Inflammatory macrophage (primary cell): ENCODE measurements at regions not wholly inside any gene's neighbourhood (a gene's known extent, or its start where the extent isn't known, plus 50 kb on each side); places are given as distances from the start of the nearest gene placed in this dataset.
A peak's percentile ranks its signal among the peaks of the same experiment; 100 is the strongest.
"Not testable (repeated sequence)": the region's sequence is repeated elsewhere in the genome, so short reads cannot be mapped to it uniquely, and the experiment has no call there.

Experiments
- DNase-seq, 2 donors: peaks; one replicate each; pipeline ENCODE4 v3.0.0-alpha.2; 2020 to 2022

GRCh38 chr5:44943647-44944046 is 134.9 kb downstream of the MRPS30 start:
- no peak for DNase-seq

DNA sequence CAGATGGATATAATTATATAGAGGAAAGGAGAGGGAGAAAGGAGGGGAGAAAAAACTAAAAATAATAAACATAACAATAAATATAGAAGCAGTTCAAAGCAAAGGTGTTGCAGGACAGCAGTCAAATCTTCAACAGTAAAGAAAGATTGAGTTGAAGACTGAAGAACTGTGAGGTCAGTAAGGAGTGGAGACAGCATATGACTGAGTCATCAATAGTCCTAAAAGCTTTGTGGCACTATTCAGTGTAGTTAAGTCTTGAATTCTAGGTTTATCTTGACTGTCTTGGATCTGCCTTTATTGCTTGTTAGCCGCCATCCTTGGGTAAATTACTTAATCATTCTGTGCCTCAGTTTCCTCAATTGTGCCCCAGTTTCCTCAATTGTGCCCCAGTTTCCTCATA is 137.0 kb downstream of the MRPS30 start:
- DNase-seq: no peak

DNA sequence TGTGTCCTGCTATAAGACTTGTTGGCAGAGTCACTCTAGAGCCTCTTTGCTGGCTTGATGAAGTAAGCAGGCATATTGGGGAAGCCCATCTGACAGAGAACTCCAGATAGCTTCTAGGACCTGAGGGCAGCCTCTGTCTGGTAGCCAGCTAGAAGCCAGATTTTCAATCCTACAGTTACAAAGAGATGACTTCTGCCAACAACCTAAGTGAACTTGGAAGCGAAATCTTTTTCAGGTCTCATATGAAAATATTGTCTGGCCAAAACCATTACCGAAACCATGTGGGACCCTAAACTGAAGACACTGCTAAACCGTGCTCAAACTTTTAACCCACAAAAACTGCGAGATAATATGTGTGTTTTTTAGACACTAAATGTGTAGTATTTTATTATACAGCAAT is 140.9 kb downstream of the MRPS30 start:
- no peak for DNase-seq

- DNase-seq: no peak
These were observed 142.6 kb downstream of the MRPS30 start for GRCh38 chr5:44951371-44951770.

- DNase-seq: peak; percentile 52 to 62
These were observed 143.6 kb downstream of the MRPS30 start for GRCh38 chr5:44952376-44952775.

- DNase-seq: no peak
These were observed 144.3 kb downstream of the MRPS30 start for GRCh38 chr5:44953078-44953477.

GRCh38 chr5:44958943-44959454 is 150.3 kb downstream of the MRPS30 start:
- not testable (repeated sequence) for DNase-seq

DNA sequence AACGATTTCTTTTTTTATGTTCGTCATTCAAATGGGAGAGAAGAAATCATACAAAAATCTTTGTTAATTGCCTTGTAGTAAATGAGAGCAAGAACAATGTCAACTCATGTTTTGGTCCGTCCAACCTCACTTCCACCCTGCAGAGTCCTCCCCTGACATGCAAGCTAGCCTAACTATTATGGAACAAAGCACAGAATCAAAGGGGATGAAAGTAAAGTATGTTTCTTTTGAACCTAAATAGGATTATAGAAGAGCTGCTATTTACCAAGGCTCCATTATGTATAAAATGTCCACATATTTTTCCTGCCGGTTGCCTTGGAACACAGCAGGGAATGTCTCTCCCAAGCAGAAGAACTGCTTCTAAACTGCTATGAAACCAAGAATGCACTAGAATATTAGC is 161.1 kb downstream of the MRPS30 start:
- DNase-seq: no peak

- DNase-seq: not testable (repeated sequence)
These were observed 162.2 kb downstream of the MRPS30 start for GRCh38 chr5:44970963-44971362.

- no peak for DNase-seq
These were observed 166.1 kb downstream of the MRPS30 start for GRCh38 chr5:44974813-44975212.

GRCh38 chr5:44981708-44982107 is 173.0 kb downstream of the MRPS30 start:
- DNase-seq: no peak

DNA sequence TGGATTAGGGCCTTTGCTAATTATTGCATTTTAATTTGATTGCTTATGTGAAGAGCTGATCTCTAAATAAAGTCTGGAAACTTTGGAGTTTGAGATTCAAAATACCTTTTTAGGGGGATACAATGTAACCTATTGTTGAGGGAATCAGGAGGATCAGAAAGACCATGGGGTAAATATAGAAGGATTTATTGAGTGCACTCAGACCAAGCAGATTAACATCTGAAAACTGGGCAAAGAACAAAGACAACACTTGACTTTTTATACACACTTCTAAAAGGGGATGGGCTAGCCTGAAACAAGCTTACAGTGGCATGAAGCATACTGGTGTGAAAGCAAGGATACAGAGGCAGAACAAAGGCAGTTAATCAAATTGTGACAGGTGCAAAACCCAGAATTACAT is 174.3 kb downstream of the MRPS30 start:
- DNase-seq: no peak

DNA sequence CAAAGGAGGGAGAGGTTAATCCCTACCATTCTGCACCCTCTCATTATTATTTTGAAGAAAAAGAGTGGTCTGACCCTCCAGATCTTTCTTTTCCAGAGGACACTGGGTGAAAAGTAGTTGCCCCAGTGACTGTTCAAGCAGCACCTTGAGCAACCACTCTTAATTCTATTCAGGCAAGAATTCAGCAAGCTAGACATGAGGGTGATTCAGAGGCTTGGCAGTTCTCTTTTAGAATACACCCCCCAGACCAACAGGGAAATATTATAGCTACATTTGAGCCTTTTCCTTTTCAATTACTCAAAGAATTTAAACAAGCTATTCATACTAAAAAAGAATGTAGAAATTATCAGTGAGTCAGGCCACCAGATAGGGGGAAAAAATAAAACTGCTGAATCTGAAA is 178.3 kb downstream of the MRPS30 start:
- no peak for DNase-seq

- DNase-seq: no peak
These were observed 182.9 kb downstream of the MRPS30 start for GRCh38 chr5:44991693-44992092.

- no peak for DNase-seq
These were observed 184.5 kb downstream of the MRPS30 start for GRCh38 chr5:44993286-44993685.

GRCh38 chr5:44997506-44997905 is 188.8 kb downstream of the MRPS30 start:
- DNase-seq: no peak

DNA sequence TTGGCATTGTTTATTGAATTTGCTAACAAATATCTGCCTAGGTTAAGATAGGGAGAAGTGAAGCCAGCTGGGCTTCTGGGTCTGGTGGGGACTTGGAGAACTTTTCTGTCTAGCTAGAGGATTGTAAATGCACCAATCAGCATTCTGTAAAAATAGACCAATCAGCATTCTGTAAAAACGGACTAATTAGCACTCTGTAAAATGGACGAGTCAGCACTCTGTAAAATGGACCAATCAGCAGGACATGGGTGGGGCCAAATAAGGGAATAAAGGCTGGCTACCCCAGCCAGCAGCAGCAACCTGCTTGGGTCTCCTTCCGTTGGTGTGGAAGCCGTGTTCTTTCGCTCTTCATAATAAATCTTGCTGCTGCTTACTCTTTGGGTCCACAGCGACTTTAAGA is 198.4 kb downstream of the MRPS30 start:
- not testable (repeated sequence) for DNase-seq

DNA sequence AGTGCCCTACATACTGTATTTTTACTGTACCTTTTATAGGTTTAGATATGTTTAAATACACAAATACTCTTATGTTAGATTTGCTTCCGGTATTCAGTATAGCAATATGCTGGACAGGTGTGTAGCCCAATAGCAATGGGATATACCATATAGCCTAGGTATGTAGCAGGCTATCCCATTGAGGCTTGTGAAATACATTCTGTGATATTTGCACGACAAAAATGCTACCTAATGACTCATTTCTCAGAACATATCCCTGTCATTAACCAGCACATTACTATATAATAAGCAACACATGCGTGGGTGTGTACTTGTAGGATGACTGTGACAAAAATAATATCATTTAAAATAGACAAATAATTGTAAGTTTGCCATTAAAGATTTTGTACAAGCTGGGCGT is 208.8 kb downstream of the MRPS30 start:
- DNase-seq: no peak

DNA sequence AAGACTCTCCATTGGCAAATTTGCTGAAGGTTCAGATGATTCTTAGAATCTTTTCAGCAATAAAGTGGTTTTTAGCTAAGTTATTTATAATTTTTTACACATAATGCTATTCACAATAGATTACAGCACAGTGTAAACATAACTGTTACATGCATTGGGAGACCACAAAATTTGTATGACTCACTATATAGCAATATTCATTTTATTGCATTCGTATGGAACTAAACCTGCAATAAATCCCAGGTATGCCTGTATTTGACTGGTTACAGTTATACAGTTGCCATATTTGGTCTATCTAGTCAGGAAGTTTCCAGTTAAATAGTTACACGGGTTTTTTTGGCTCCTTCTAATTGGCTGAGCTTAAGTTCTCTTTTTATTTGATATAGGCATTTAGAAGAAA is 220.8 kb downstream of the MRPS30 start:
- DNase-seq: no peak

DNA sequence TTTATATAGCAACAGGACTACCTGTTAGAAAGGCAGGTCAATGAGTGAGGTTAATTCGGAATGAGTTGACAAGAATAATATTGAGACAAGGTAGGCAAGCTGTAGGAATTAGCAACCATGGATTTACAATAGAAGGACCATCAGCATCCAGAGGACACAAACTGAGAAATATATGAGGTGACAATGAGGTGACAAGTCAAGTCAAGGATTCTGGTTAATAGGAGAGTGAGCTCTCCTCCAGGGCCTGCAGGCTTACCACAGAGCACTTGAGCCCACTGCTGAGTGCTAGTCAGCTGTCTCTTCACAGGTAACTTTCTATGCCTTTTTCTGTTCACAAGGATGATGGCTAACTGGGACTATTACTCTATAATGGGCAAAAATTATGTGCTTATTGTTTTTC is 227.2 kb downstream of the MRPS30 start:
- DNase-seq: no peak

DNA sequence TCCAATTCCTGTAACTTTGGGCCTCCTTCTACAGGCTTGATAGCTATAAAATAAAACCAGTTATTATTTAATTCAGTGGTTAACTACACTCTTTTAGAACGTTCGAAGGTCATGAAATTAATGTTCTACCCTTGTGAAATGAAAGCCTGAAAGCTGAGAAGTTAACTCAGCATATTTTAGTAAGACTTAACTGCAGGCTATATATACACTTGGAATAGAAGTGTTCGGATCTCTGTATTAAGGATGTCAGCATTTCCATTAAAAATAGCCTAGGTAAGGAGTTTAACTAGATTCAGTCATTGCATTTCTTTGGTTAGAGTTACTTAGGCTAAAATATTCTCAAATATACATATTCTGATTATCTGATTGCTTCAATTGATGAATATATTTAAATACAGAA is 229.2 kb downstream of the MRPS30 start:
- DNase-seq: no peak

DNA sequence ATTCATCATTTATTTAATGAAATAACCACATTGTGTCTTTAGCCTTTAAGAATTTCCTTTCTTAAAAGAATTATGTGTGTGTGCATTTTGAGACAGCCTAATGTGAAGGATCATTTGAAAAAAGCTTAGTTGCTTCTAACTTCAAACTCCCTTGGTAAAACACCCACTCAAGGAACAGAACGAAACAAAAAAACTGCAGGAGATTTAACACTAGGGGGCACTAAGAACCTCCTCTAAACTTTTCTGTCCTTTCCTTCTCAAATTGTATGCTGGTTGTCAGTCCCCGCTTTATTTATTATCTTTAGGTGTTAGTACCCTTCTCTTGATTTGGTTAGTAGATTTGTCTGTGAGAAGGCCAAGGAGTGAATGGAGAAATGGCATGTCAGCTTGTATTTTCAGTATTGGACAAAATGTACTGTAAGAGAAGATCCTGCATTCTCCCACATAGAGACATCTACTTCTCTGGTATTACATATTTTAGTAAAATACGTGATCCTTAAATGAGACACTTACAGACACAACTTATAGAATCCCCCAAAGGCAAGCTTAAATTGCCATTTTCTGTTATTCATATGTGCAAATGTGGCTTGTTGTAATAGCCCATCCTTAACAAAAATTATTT is 229.7 kb downstream of the MRPS30 start:
- DNase-seq: peak; percentile 27 to 28

DNA sequence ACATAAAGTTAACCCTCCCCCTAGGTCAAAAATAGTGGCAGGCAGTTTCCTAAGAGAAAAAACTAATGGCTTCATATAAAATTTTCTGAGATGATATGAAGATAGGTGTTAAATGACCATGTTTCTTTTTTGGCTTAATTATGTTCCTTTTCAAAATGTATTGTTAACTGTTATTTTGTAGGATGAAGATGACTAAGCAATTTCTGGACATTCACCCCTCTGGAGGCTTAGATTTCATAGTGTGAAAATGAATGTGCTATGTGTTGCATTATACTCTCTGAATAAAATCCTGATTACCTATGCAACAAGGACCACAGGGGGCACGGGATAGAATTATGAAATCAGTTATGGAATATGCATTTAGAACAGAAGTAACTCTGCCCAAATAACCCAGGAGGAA is 233.5 kb downstream of the MRPS30 start:
- no peak for DNase-seq

GRCh38 chr5:45057564-45057963 is 248.8 kb downstream of the MRPS30 start:
- no peak for DNase-seq

- no peak for DNase-seq
These were observed 252.0 kb downstream of the MRPS30 start for GRCh38 chr5:45060724-45061123.
